Muscle of leg (tissue), 3 donors: ENCODE measurements at regions not wholly inside any gene's neighbourhood (a gene's known extent, or its start where the extent isn't known, plus 50 kb on each side); places are given as distances from the start of the nearest gene placed in this dataset.
"Not testable (repeated sequence)": the region's sequence is repeated elsewhere in the genome, so short reads cannot be mapped to it uniquely, and the experiment has no call there.

Experiments
- DNase-seq: peaks from one replicate; pipeline ENCODE4 v3.0.0; 2013
- H3K27ac ChIP-seq: one replicate; pipeline ENCODE4 v1.5.1; 2013; ENCODE audit warnings: mild to moderate bottlenecking, low read length, control low read depth
- H3K27me3 ChIP-seq: one replicate; pipeline ENCODE4 v1.6.1; 2013; ENCODE audit warnings: low read length; ENCODE audit not compliant: control insufficient read depth, insufficient read depth
- H3K36me3 ChIP-seq: one replicate; pipeline ENCODE4 v1.6.1; 2013; ENCODE audit warnings: low read length; ENCODE audit not compliant: control insufficient read depth, insufficient read depth
- H3K4me1 ChIP-seq: one replicate; pipeline ENCODE4 v1.6.1; 2013; ENCODE audit warnings: low read length; ENCODE audit not compliant: control insufficient read depth, insufficient read depth
- H3K4me3 ChIP-seq: one replicate; pipeline ENCODE4 v1.5.1; 2013; ENCODE audit warnings: low read length, control low read depth
- H3K9me3 ChIP-seq: replicated peaks from 2 replicates; pipeline ENCODE4 v1.6.1; 2013; ENCODE audit warnings: low read depth, low read length; ENCODE audit not compliant: control insufficient read depth
- WGBS: methylation state at CpG from one replicate; pipeline ENCODE4 v1.1.5; 2013; ENCODE audit warnings: missing lambda C conversion rate; ENCODE audit not compliant: insufficient coverage; 5-methylcytosine and 5-hydroxymethylcytosine counted together

GRCh38 chr5:13601112-13601511 lies 343.4 kb downstream of the DNAH5 start:
- no peak overlapping the region for H3K27ac ChIP-seq
- H3K27me3 ChIP-seq, result no peaks in the 10 kb centered on the region
- no peaks in the 10 kb centered on the region for H3K36me3 ChIP-seq
- no CpG with 5 or more reads among the region's 2 CpGs for WGBS
- no peaks in the 10 kb centered on the region for H3K4me1 ChIP-seq
- H3K9me3 ChIP-seq, result no peaks in the 10 kb centered on the region
- DNase-seq, result no peak
- no peak overlapping the region for H3K4me3 ChIP-seq

DNA sequence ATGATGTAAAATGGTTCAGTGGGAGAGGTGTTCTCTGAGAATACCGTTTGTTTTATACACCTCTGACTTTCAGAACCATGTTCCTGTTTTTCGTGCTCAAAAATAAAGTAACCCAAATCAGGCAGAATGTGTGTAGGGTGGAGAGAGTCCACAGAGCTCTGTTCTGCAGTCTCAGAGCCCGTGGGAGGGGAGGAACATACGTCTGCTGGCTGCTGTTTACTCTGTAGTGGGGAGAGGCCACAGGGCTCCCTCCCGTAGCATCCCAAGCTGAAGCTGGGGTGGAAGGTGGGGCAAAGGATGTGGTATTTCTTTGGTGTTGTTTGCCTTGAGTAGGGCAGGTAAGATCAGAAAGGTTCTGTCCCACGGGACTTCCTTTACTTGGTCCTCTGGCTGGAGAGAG lies 348.5 kb downstream of the DNAH5 start:
- DNase-seq, result no peak
- Histone ChIP-seq H3K27me3 (no peaks in the 10 kb centered on the region), H3K4me3 (no peak overlapping the region), H3K36me3 (no peaks in the 10 kb centered on the region), H3K27ac (no peak overlapping the region), H3K4me1 (no peaks in the 10 kb centered on the region), H3K9me3 (no peaks in the 10 kb centered on the region)
- 59% methylated on average over 3 of the region's 6 CpGs for WGBS

GRCh38 chr5:13591621-13592020 lies 352.9 kb downstream of the DNAH5 start:
- Histone ChIP-seq H3K4me1 (no peaks in the 10 kb centered on the region), H3K36me3 (no peaks in the 10 kb centered on the region), H3K4me3 (no peak overlapping the region), H3K27ac (no peak overlapping the region), H3K27me3 (no peaks in the 10 kb centered on the region), H3K9me3 (no peaks in the 10 kb centered on the region)
- no peak for DNase-seq
- 100% methylated on average over 1 of the region's 1 CpG for WGBS

DNA sequence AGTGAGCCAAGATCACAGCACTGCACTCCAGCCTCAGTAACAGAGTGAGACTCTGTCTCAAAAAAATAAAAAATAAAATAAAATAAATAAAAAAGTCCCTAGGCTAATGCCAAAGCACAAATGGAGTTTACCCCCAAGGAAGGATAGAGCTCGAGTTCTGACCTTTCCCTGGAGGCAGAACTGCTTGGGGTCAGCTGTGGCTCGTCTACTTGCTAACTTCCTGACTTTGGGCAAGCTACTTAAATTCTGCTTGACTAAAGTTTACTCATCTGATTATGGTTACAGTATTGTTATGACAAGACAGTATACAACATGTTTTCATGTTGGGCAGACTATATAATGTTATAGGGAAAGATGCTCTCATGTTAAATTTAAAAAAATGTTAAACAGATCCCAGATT lies 359.2 kb downstream of the DNAH5 start:
- WGBS, result 43% methylated on average over 1 of the region's 2 CpGs

DNA sequence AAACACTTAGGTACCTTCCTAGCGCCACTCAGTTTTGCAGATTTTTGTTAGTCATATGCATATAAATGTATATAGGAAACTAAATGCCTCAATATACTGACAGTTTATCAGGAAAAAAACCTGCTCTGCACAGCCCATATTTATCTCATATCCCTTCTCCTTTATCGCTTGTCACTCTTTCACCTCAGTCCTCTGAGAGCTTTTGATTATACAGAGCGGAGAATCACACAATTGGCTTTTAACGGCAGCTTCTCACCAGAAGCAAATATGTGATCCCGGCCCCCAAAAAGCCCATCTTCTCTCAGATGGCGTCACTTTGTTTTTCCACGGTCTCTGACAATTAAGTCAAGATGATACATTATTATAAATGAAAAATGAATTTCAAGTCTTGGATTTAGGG lies 362.6 kb downstream of the DNAH5 start:
- no peaks in the 10 kb centered on the region for H3K9me3 ChIP-seq
- H3K4me1 ChIP-seq, result no peaks in the 10 kb centered on the region
- DNase-seq, result no peak
- no peaks in the 10 kb centered on the region for H3K36me3 ChIP-seq
- no peaks in the 10 kb centered on the region for H3K27me3 ChIP-seq
- no peak overlapping the region for H3K27ac ChIP-seq
- H3K4me3 ChIP-seq, result no peak overlapping the region
- 78% methylated on average over 1 of the region's 7 CpGs for WGBS

More for the DNA sequence above, 359.2 kb downstream of the DNAH5 start:
- H3K27ac ChIP-seq, result no peak overlapping the region
- H3K36me3 ChIP-seq, result no peaks in the 10 kb centered on the region
- no peak overlapping the region for H3K4me3 ChIP-seq
- H3K4me1 ChIP-seq, result no peaks in the 10 kb centered on the region
- DNase-seq, result no peak
- no peaks in the 10 kb centered on the region for H3K27me3 ChIP-seq
- H3K9me3 ChIP-seq, result no peaks in the 10 kb centered on the region

DNA sequence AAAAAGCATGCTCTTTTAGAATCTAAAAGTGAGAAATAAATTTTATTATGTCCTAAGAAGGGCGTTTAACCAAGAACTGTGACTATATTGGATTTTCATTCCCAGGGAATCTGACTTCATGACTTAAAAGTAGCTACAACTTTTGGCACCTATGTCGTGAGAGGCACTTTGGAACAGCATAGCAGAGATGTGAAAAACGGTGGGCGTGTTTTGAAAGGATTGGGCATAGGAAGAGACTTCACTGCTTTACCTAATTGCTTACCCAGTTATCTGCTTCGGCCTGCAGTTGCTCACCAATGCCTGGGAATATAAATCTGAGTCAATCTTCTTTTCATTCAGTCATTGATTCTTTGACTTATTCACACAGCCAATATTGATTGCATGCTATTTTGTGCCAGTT lies 363.4 kb downstream of the DNAH5 start:
- Histone ChIP-seq H3K4me3 (no peak overlapping the region), H3K36me3 (no peaks in the 10 kb centered on the region), H3K9me3 (no peaks in the 10 kb centered on the region), H3K4me1 (no peaks in the 10 kb centered on the region), H3K27ac (no peak overlapping the region), H3K27me3 (no peaks in the 10 kb centered on the region)
- WGBS, result 60% methylated on average over 2 of the region's 5 CpGs
- peak; percentile 48 for DNase-seq

DNA sequence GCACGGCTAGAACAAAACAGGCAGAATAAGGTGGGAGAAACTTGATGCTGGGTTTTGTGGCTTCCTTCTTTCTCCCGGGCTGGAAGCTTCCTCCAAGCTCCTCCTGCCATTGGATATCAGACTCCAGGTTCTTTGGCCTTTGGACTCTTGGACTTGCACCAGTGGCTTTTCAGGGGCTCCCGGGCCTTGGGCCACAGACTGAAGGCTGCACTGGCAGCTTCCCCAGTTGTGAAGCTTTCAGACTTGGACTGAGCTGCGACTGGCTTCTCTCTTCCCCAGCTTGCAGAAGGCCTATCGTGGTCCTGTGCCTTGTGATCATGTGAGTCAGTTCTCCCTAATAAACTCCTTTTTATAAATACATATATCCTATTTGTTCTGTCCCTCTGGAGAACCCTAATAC lies 364.4 kb downstream of the DNAH5 start:
- DNase-seq, result no peak
- no peaks in the 10 kb centered on the region for H3K4me1 ChIP-seq
- no peaks in the 10 kb centered on the region for H3K36me3 ChIP-seq
- H3K9me3 ChIP-seq, result no peaks in the 10 kb centered on the region
- H3K4me3 ChIP-seq, result no peak overlapping the region
- 71% methylated on average over 5 of the region's 5 CpGs for WGBS
- H3K27me3 ChIP-seq, result no peaks in the 10 kb centered on the region
- no peak overlapping the region for H3K27ac ChIP-seq

GRCh38 chr5:13579091-13579490 lies 365.4 kb downstream of the DNAH5 start:
- not testable (repeated sequence) for H3K27ac ChIP-seq, H3K36me3 ChIP-seq, H3K4me3 ChIP-seq, DNase-seq, H3K9me3 ChIP-seq, H3K27me3 ChIP-seq, H3K4me1 ChIP-seq
- 75% methylated on average over 9 of the region's 9 CpGs for WGBS

GRCh38 chr5:13578311-13579039 lies 366.0 kb downstream of the DNAH5 start:
- H3K4me3 ChIP-seq, DNase-seq, H3K9me3 ChIP-seq, H3K4me1 ChIP-seq, H3K27me3 ChIP-seq, H3K36me3 ChIP-seq, H3K27ac ChIP-seq: not testable (repeated sequence)
- 79% methylated on average over 45 of the region's 48 CpGs for WGBS

DNA sequence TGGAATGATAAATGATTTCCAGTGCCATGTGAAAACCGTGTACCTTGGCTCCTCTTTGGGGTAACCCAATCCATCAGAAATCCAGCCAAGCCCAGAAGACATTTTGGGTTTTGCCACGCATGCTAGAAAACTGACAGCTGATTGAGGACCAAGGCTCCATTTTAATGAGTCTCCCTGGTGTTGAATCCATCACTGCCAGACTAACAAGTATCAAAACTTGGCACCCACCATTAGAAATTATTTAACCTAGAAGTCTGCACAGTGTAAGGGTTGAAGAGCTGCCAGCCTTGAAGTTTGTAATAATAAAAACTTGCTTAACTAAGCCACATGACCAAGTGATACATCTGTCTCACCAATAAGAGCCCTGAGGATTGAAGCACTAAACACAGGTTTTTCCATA lies 369.9 kb downstream of the DNAH5 start:
- H3K4me3 ChIP-seq, result no peak overlapping the region
- H3K9me3 ChIP-seq, result no peaks in the 10 kb centered on the region
- H3K27ac ChIP-seq, result no peak overlapping the region
- H3K36me3 ChIP-seq, result no peaks in the 10 kb centered on the region
- DNase-seq, result peak; percentile 63
- no peaks in the 10 kb centered on the region for H3K27me3 ChIP-seq
- WGBS, result no CpG with 5 or more reads among the region's 2 CpGs
- H3K4me1 ChIP-seq, result no peaks in the 10 kb centered on the region

GRCh38 chr5:13572163-13572562 lies 372.3 kb downstream of the DNAH5 start:
- no peak overlapping the region for H3K4me3 ChIP-seq
- H3K9me3 ChIP-seq, result no peaks in the 10 kb centered on the region
- WGBS, result 0% methylated on average over 1 of the region's 4 CpGs
- no peak overlapping the region for H3K27ac ChIP-seq
- H3K27me3 ChIP-seq, result no peaks in the 10 kb centered on the region
- no peaks in the 10 kb centered on the region for H3K4me1 ChIP-seq
- DNase-seq, result no peak
- no peaks in the 10 kb centered on the region for H3K36me3 ChIP-seq
